Thyroid gland (tissue), 4 donors: ENCODE measurements at regions not wholly inside any gene's neighbourhood (a gene's known extent, or its start where the extent isn't known, plus 50 kb on each side); places are given as distances from the start of the nearest gene placed in this dataset.

Experiments used
- DNase-seq, 2 donors: peaks; one replicate each; pipeline ENCODE4 v3.0.0-alpha.2; 2019
- H3K27ac ChIP-seq, 3 donors: fragments of 200-600 bp; sonication (generic); 1 replicate in 2 of 3; 2 replicates in 1 of 3; pipeline ENCODE4 v1.5.1; 2016 to 2019; ENCODE audit warnings: mild to moderate bottlenecking in 1 of 3, moderate library complexity in 1 of 3
- H3K27me3 ChIP-seq: fragments of 200-600 bp; sonication (generic); one replicate; pipeline ENCODE4 v1.5.1; 2019
- H3K36me3 ChIP-seq, 2 donors: fragments of 200-600 bp; sonication (generic); one replicate each; pipeline ENCODE4 v1.5.1; 2016 to 2019
- H3K4me1 ChIP-seq, 2 donors: fragments of 200-600 bp; sonication (generic); one replicate each; pipeline ENCODE4 v1.5.1; 2017 to 2019
- H3K4me3 ChIP-seq, 3 donors: fragments of 200-600 bp; sonication (generic); replicated peaks in 1 of 3; 1 replicate in 2 of 3; 2 replicates in 1 of 3; pipeline ENCODE4 v1.5.1; 2016; ENCODE audit warnings: mild to moderate bottlenecking in 1 of 3
- H3K9me3 ChIP-seq: fragments of 200-600 bp; sonication (generic); one replicate; pipeline ENCODE4 v1.5.1; 2017
- POLR2A ChIP-seq, 2 donors: fragments of 450-650 bp; IDR thresholded peaks; one replicate each; pipeline ENCODE4 v1.6.1; 2017; ENCODE audit warnings: antibody characterized with exemption in 2 of 2, mild to moderate bottlenecking in 2 of 2, moderate library complexity in 1 of 2
- WGBS, 2 donors: methylation state at CpG; one replicate each; pipeline ENCODE4 v1.1.5; 2017; 5-methylcytosine and 5-hydroxymethylcytosine counted together
- intact Hi-C: fragments of 100-400 bp; cut with DNase I; formaldehyde crosslinking; loops from one replicate; pipeline ENCODE4 v1.15.1; 2023
- TF ChIP-seq, protein P1 (sequence below), 6 experiments: fragments of 200-600 bp in 3 of 6; fragments of 450-650 bp in 3 of 6; sonication (generic) in 3 of 6; IDR thresholded peaks; one replicate each; pipeline ENCODE4 v1.5.1; 2016 to 2019; ENCODE audit warnings: antibody characterized with exemption in 6 of 6, mild to moderate bottlenecking in 2 of 6, inconsistent platforms in 1 of 6, moderate library complexity in 1 of 6

- no peaks in the 10 kb centered on the region for H3K36me3 ChIP-seq
- DNase-seq: no peak
- no peak overlapping the region for H3K4me3 ChIP-seq
- no peak overlapping the region for H3K27ac ChIP-seq
- H3K27me3 ChIP-seq: no peaks in the 10 kb centered on the region
- no peaks in the 10 kb centered on the region for H3K9me3 ChIP-seq
- intact Hi-C loops: no loop called here
- no peak for TF ChIP-seq POLR2A (IDR thresholded peaks at IDR 0.05)
- TF ChIP-seq, protein P1, sequence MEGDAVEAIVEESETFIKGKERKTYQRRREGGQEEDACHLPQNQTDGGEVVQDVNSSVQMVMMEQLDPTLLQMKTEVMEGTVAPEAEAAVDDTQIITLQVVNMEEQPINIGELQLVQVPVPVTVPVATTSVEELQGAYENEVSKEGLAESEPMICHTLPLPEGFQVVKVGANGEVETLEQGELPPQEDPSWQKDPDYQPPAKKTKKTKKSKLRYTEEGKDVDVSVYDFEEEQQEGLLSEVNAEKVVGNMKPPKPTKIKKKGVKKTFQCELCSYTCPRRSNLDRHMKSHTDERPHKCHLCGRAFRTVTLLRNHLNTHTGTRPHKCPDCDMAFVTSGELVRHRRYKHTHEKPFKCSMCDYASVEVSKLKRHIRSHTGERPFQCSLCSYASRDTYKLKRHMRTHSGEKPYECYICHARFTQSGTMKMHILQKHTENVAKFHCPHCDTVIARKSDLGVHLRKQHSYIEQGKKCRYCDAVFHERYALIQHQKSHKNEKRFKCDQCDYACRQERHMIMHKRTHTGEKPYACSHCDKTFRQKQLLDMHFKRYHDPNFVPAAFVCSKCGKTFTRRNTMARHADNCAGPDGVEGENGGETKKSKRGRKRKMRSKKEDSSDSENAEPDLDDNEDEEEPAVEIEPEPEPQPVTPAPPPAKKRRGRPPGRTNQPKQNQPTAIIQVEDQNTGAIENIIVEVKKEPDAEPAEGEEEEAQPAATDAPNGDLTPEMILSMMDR (IDR thresholded peaks at IDR 0.05): no peak
- WGBS, 2 donors: 65 to 73% methylated on average over 7 of the region's 7 CpGs
- no peaks in the 10 kb centered on the region for H3K4me1 ChIP-seq
Observed at GRCh38 chr10:91135113-91135512, 85.3 kb upstream of the PCGF5 start.

GRCh38 chr10:91137011-91137643 is 83.3 kb upstream of the PCGF5 start:
- no peaks in the 10 kb centered on the region for H3K36me3 ChIP-seq
- intact Hi-C loops: no loop called here
- H3K9me3 ChIP-seq: no peaks in the 10 kb centered on the region
- no peaks in the 10 kb centered on the region for H3K27me3 ChIP-seq
- H3K4me3 ChIP-seq: no peak overlapping the region
- TF ChIP-seq POLR2A (IDR thresholded peaks at IDR 0.05): no peak
- no peak overlapping the region for H3K27ac ChIP-seq
- H3K4me1 ChIP-seq: no peaks in the 10 kb centered on the region
- no peak for DNase-seq
- 92 to 95% methylated on average over 6 of the region's 6 CpGs for WGBS, 2 donors

DNA sequence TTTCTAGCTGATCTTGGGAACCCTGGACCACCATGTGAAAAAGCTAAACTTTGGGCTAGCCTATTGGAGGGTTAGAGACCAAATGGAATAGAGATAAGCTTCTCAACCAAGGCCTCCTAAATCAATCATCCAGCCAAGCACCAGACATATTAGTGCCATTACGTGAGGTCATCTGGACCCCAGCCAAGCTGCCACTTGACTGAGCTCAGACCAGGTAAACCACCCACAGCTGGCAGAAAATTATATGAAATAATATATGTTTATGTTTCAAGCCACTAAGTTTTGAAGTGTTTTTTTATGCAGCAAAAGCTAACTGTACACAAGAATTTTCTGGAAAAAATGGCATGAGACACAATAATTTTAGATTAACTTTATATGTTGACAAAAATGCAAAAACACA is 82.6 kb upstream of the PCGF5 start:
- no peak overlapping the region for H3K27ac ChIP-seq
- WGBS, 2 donors: 35 to 47% methylated on average over 1 of the region's 1 CpG
- intact Hi-C loops: no loop called here
- DNase-seq: peak; percentile 33 to 48
- no peaks in the 10 kb centered on the region for H3K27me3 ChIP-seq
- no peaks in the 10 kb centered on the region for H3K9me3 ChIP-seq
- TF ChIP-seq POLR2A (IDR thresholded peaks at IDR 0.05): no peak
- TF ChIP-seq, protein P1 (IDR thresholded peaks at IDR 0.05): no peak
- no peaks in the 10 kb centered on the region for H3K4me1 ChIP-seq
- no peak overlapping the region for H3K4me3 ChIP-seq
- no peaks in the 10 kb centered on the region for H3K36me3 ChIP-seq

- no peaks in the 10 kb centered on the region for H3K27me3 ChIP-seq
- no peaks in the 10 kb centered on the region for H3K36me3 ChIP-seq
- H3K9me3 ChIP-seq: no peaks in the 10 kb centered on the region
- 64 to 71% methylated on average over 6 of the region's 6 CpGs for WGBS, 2 donors
- H3K27ac ChIP-seq: no peak overlapping the region
- H3K4me1 ChIP-seq: no peaks in the 10 kb centered on the region
- intact Hi-C loops: no loop called here
- TF ChIP-seq, protein P1 (IDR thresholded peaks at IDR 0.05): no peak
- no peak for TF ChIP-seq POLR2A (IDR thresholded peaks at IDR 0.05)
- H3K4me3 ChIP-seq: no peak overlapping the region
- no peak for DNase-seq
Observed at GRCh38 chr10:91140995-91141549, 79.4 kb upstream of the PCGF5 start.

DNA sequence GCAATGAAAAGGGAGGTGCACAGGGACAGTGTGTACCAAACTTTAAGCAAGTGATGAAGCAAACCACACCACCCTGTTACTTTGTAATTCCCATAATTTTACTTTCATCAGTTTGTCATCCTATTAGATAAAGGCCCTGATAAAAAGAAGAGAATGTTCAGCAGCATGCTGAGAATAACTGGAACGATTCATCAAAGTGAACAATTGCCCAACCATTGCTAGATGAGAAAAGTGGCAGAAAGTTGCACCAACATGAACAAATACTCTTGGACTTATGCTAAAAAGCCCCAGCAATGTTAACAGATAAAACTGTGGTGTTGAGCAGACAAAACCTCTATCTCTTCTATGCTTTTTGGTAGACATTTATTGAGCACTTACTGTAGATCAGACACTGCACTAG is 75.5 kb upstream of the PCGF5 start:
- no peaks in the 10 kb centered on the region for H3K27me3 ChIP-seq
- H3K9me3 ChIP-seq: no peaks in the 10 kb centered on the region
- H3K36me3 ChIP-seq: no peaks in the 10 kb centered on the region
- no peak overlapping the region for H3K4me3 ChIP-seq
- WGBS, 2 donors: 29 to 57% methylated on average over 1 of the region's 1 CpG
- H3K27ac ChIP-seq: no peak overlapping the region
- no peaks in the 10 kb centered on the region for H3K4me1 ChIP-seq
- intact Hi-C loops: no loop called here
- DNase-seq: no peak
- no peak for TF ChIP-seq POLR2A (IDR thresholded peaks at IDR 0.05)
- TF ChIP-seq, protein P1 (IDR thresholded peaks at IDR 0.05): no peak
